MM.1S (cell line): ENCODE measurements at regions not wholly inside any gene's neighbourhood (a gene's known extent, or its start where the extent isn't known, plus 50 kb on each side); places are given as distances from the start of the nearest gene placed in this dataset.

Experiments
- DNase-seq: peaks from one replicate; pipeline ENCODE4 v3.0.0-alpha.2; 2015
- H2AFZ ChIP-seq: fragments of 300-600 bp; sonication (generic); 2 replicates; pipeline ENCODE4 v1.6.0; 2016; ENCODE audit warnings: antibody characterized with exemption, low read length
- H3F3A ChIP-seq: fragments of 300-600 bp; sonication (generic); 2 replicates; pipeline ENCODE4 v1.6.1; 2016; ENCODE audit warnings: mild to moderate bottlenecking, antibody characterized with exemption, low read length, moderate library complexity, mixed read lengths; ENCODE audit not compliant: insufficient read depth
- H3K27ac ChIP-seq: fragments of 300-600 bp; sonication (generic); 2 replicates; pipeline ENCODE4 v1.5.1; 2016; ENCODE audit warnings: mild to moderate bottlenecking, low read length
- H3K27me3 ChIP-seq: fragments of 300-600 bp; sonication (generic); replicated peaks from 2 replicates; pipeline ENCODE4 v1.6.0; 2016; ENCODE audit warnings: low read length; ENCODE audit not compliant: insufficient read depth
- H3K36me3 ChIP-seq: fragments of 300-600 bp; sonication (generic); replicated peaks from 2 replicates; pipeline ENCODE4 v1.6.1; 2016; ENCODE audit warnings: mild to moderate bottlenecking, low read length, mixed read lengths; ENCODE audit not compliant: insufficient read depth
- H3K4me1 ChIP-seq: fragments of 300-600 bp; sonication (generic); 2 replicates; pipeline ENCODE4 v1.6.1; 2016; ENCODE audit warnings: low read length, mixed read lengths
- H3K4me2 ChIP-seq: fragments of 300-600 bp; sonication (generic); 2 replicates; pipeline ENCODE4 v1.6.0; 2016; ENCODE audit warnings: low read depth, low read length
- H3K4me3 ChIP-seq: fragments of 300-600 bp; sonication (generic); 2 replicates; pipeline ENCODE4 v1.5.1; 2016; ENCODE audit warnings: low read length, mixed read lengths
- H3K79me2 ChIP-seq: fragments of 300-600 bp; sonication (generic); 2 replicates; pipeline ENCODE4 v1.6.1; 2016; ENCODE audit warnings: mixed run types, low read length, mixed read lengths
- H3K9ac ChIP-seq: fragments of 300-600 bp; sonication (generic); 2 replicates; pipeline ENCODE4 v1.6.1; 2016; ENCODE audit warnings: low read length, mixed read lengths
- H3K9me2 ChIP-seq: fragments of 300-600 bp; sonication (generic); replicated peaks from 2 replicates; pipeline ENCODE4 v1.6.1; 2016; ENCODE audit warnings: mild to moderate bottlenecking, low read length, mixed read lengths; ENCODE audit not compliant: insufficient read depth
- H3K9me3 ChIP-seq: fragments of 300-600 bp; sonication (generic); replicated peaks from 2 replicates; pipeline ENCODE4 v1.6.1; 2016; ENCODE audit warnings: mild to moderate bottlenecking, low read length, mixed read lengths; ENCODE audit not compliant: insufficient read depth
- H4K20me1 ChIP-seq: fragments of 300-600 bp; sonication (generic); 2 replicates; pipeline ENCODE4 v1.6.1; 2016; ENCODE audit warnings: mild to moderate bottlenecking, low read length, moderate library complexity, mixed read lengths; ENCODE audit not compliant: insufficient read depth
- CTCF ChIP-seq: fragments of 300-600 bp; sonication (generic); IDR thresholded peaks from 2 replicates; pipeline ENCODE4 v1.5.1; 2016; ENCODE audit warnings: antibody characterized with exemption, low read length, mixed read lengths
- EZH2 ChIP-seq: fragments of 300-600 bp; sonication (generic); optimal IDR thresholded peaks from 2 replicates; pipeline ENCODE3; 2017; ENCODE audit warnings: low read depth, mild to moderate bottlenecking, antibody characterized with exemption, low read length, mixed read lengths
- EZH2phosphoT487 ChIP-seq: fragments of 300-600 bp; sonication (generic); IDR thresholded peaks from 2 replicates; pipeline ENCODE4 v1.6.1; 2018; ENCODE audit warnings: antibody characterized with exemption, low read length

- no peaks in the 10 kb centered on the region for H3K9me2 ChIP-seq
- TF ChIP-seq EZH2phosphoT487 (no peak), EZH2 (no peak), CTCF (no peak)
- no peak overlapping the region for H3K4me3 ChIP-seq
- H4K20me1 ChIP-seq = no peaks in the 10 kb centered on the region
- H3K9ac ChIP-seq = no peak overlapping the region
- no peak overlapping the region for H3K27ac ChIP-seq
- no peaks in the 10 kb centered on the region for H3F3A ChIP-seq
- H3K79me2 ChIP-seq = no peaks in the 10 kb centered on the region
- no peaks in the 10 kb centered on the region; the same call in 1 of the 2 replicates for H3K9me3 ChIP-seq
- no peak overlapping the region for H2AFZ ChIP-seq
- H3K36me3 ChIP-seq = no peaks in the 10 kb centered on the region
- no peaks in the 10 kb centered on the region for H3K27me3 ChIP-seq
- no peak for DNase-seq
- no peak overlapping the region for H3K4me2 ChIP-seq
- H3K4me1 ChIP-seq = no peaks in the 10 kb centered on the region
Measured at GRCh38 chr1:163672976-163673758, 351.4 kb downstream of the NUF2 start.

- TF ChIP-seq CTCF = no peak
- TF ChIP-seq EZH2phosphoT487 = no peak
- TF ChIP-seq EZH2 = no peak
- no peaks in the 10 kb centered on the region for H3K9me2 ChIP-seq
- no peak for DNase-seq
Measured at GRCh38 chr1:163673759-163674151, 352.0 kb downstream of the NUF2 start.

GRCh38 chr1:163674236-163674635, 352.5 kb downstream of the NUF2 start:
- no peak overlapping the region for H3K9ac ChIP-seq
- H3K4me1 ChIP-seq = no peaks in the 10 kb centered on the region
- no peaks in the 10 kb centered on the region for H4K20me1 ChIP-seq
- no peak overlapping the region for H3K27ac ChIP-seq
- H3F3A ChIP-seq = no peaks in the 10 kb centered on the region
- no peaks in the 10 kb centered on the region; the same call in 1 of the 2 replicates for H3K9me3 ChIP-seq
- no peak for DNase-seq
- H3K36me3 ChIP-seq = no peaks in the 10 kb centered on the region
- no peak overlapping the region for H3K4me2 ChIP-seq
- TF ChIP-seq EZH2 = no peak
- no peak for TF ChIP-seq EZH2phosphoT487
- no peak for TF ChIP-seq CTCF
- H3K4me3 ChIP-seq = no peak overlapping the region
- no peaks in the 10 kb centered on the region for H3K79me2 ChIP-seq
- H3K9me2 ChIP-seq = no peaks in the 10 kb centered on the region
- H3K27me3 ChIP-seq = no peaks in the 10 kb centered on the region
- no peak overlapping the region for H2AFZ ChIP-seq

More at GRCh38 chr1:163673759-163674151, 352.0 kb downstream of the NUF2 start:
- no peak overlapping the region for H3K9ac ChIP-seq
- no peaks in the 10 kb centered on the region for H3K36me3 ChIP-seq
- H3K27me3 ChIP-seq = no peaks in the 10 kb centered on the region
- H3F3A ChIP-seq = no peaks in the 10 kb centered on the region
- no peaks in the 10 kb centered on the region for H3K4me1 ChIP-seq
- H4K20me1 ChIP-seq = no peaks in the 10 kb centered on the region
- no peak overlapping the region for H3K27ac ChIP-seq
- H3K4me2 ChIP-seq = no peak overlapping the region
- H3K9me3 ChIP-seq = no peaks in the 10 kb centered on the region; the same call in 1 of the 2 replicates
- H3K4me3 ChIP-seq = no peak overlapping the region
- no peak overlapping the region for H2AFZ ChIP-seq
- H3K79me2 ChIP-seq = no peaks in the 10 kb centered on the region
